H1 (cell line): ENCODE measurements at regions not wholly inside any gene's neighbourhood (a gene's known extent, or its start where the extent isn't known, plus 50 kb on each side); places are given as distances from the start of the nearest gene placed in this dataset.

Experiments
- CEBPB ChIP-seq: IDR thresholded peaks from 2 replicates; pipeline ENCODE4 v1.6.1; 2012; ENCODE audit warnings: low read depth, low read length
- EP300 ChIP-seq, 2 experiments: IDR thresholded peaks; 1 replicate in 1 of 2; 2 replicates in 1 of 2; pipeline ENCODE4 v1.6.1; 2011 to 2012; ENCODE audit warnings: low read depth in 2 of 2, low read length in 2 of 2, mild to moderate bottlenecking in 2 of 2, borderline replicate concordance in 1 of 2, inconsistent platforms in 1 of 2, moderate library complexity in 1 of 2
- EZH2 ChIP-seq: fragments of 200-600 bp; sonication (generic); IDR thresholded peaks from 2 replicates; pipeline ENCODE4 v1.7.1; 2012; ENCODE audit warnings: low read depth, mild to moderate bottlenecking, moderate library complexity, low read length, inconsistent platforms; ENCODE audit not compliant: severe bottlenecking
- GTF2F1 ChIP-seq: IDR thresholded peaks from 2 replicates; pipeline ENCODE4 v1.6.1; 2012; ENCODE audit warnings: low read depth, low read length, improper control_type of control experiment, borderline replicate concordance
- TAF1 ChIP-seq: IDR thresholded peaks from 2 replicates; pipeline ENCODE4 v1.6.1; 2011; ENCODE audit warnings: mild to moderate bottlenecking, low read depth, low read length
- TCF12 ChIP-seq: IDR thresholded peaks from 2 replicates; pipeline ENCODE4 v1.6.1; 2011; ENCODE audit warnings: low read depth, mild to moderate bottlenecking, low read length
- ZNF274 ChIP-seq: IDR thresholded peaks from 2 replicates; pipeline ENCODE4 v1.7.0; 2012; ENCODE audit warnings: low read length, borderline replicate concordance; ENCODE audit errors: extremely low read depth
- TF ChIP-seq, protein P1 (sequence below), 3 experiments: IDR thresholded peaks; 1 replicate in 2 of 3; 2 replicates in 1 of 3; pipeline versions ENCODE4 v1.5.1 to v1.6.1; 2011; ENCODE audit warnings: low read length in 3 of 3, mild to moderate bottlenecking in 3 of 3, inconsistent platforms in 2 of 3, low read depth in 1 of 3, moderate library complexity in 1 of 3; ENCODE audit not compliant: insufficient read depth in 1 of 3; ENCODE audit errors: control extremely low read depth in 1 of 3
- TF ChIP-seq, protein P2 (sequence below): IDR thresholded peaks from 2 replicates; pipeline ENCODE4 v1.6.1; 2012; ENCODE audit warnings: inconsistent platforms

DNA sequence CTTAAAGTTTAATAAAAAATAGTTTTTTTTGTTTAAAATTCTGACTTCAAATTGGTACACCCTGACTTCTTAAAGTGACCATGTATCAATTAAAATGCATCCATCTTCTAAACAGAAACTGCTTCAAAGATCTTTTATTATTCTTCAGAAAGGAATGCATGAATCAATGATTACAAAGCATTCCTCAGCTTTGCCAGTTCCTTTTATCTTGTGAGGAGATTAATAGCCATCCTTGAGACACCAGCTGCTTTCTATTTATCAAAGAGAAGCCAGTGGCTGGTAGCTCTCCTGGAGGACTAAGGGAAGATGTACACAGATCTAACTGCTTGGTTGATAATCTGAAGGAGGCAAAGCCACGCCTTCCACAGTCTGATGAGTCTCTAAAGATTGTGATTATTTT is 2222.5 kb downstream of the LRRC4C start:
- TF ChIP-seq, protein P1, sequence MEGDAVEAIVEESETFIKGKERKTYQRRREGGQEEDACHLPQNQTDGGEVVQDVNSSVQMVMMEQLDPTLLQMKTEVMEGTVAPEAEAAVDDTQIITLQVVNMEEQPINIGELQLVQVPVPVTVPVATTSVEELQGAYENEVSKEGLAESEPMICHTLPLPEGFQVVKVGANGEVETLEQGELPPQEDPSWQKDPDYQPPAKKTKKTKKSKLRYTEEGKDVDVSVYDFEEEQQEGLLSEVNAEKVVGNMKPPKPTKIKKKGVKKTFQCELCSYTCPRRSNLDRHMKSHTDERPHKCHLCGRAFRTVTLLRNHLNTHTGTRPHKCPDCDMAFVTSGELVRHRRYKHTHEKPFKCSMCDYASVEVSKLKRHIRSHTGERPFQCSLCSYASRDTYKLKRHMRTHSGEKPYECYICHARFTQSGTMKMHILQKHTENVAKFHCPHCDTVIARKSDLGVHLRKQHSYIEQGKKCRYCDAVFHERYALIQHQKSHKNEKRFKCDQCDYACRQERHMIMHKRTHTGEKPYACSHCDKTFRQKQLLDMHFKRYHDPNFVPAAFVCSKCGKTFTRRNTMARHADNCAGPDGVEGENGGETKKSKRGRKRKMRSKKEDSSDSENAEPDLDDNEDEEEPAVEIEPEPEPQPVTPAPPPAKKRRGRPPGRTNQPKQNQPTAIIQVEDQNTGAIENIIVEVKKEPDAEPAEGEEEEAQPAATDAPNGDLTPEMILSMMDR (IDR thresholded peaks at IDR 0.05; ENCODE audit: control extremely low read depth in 1 of 3, insufficient read depth in 1 of 3, low read depth in 1 of 3, low read length in 3 of 3) = no peak
- TF ChIP-seq CEBPB = no peak
- no peak for TF ChIP-seq EZH2
- TF ChIP-seq GTF2F1 = no peak
- TF ChIP-seq EP300 (IDR thresholded peaks at IDR 0.05; ENCODE audit: borderline replicate concordance in 1 of 2, low read depth in 2 of 2, low read length in 2 of 2) = no peak
- no peak for TF ChIP-seq ZNF274
- TF ChIP-seq, protein P2, sequence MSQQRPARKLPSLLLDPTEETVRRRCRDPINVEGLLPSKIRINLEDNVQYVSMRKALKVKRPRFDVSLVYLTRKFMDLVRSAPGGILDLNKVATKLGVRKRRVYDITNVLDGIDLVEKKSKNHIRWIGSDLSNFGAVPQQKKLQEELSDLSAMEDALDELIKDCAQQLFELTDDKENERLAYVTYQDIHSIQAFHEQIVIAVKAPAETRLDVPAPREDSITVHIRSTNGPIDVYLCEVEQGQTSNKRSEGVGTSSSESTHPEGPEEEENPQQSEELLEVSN = no peak
- TF ChIP-seq TAF1 = no peak
- no peak for TF ChIP-seq TCF12
